ENCODE measurements at regions not wholly inside any gene's neighbourhood (a gene's known extent, or its start where the extent isn't known, plus 50 kb on each side); places are given as distances from the start of the nearest gene placed in this dataset.

DNA sequence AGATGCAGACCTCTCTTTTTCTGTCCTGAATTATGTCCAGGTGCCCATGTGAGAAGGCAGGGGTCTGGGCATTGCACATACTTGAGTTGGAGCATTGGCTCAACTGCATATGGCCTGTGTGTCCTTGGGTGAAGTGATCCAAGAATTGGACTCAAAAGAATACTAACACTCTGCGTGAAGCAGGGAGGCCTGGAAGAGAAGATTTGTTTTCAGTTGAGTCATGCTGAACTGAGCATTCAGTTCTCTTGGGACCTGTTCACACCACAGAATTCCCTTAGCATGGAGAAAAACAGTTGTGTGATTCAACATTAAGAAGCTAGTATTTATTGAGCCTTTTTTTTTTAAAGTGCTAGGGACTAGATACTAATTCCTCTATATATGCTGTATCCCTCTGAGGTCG is 164.7 kb upstream of the TBX3 start:
- Histone ChIP-seq H3K27me3 (ENCODE audit: control insufficient read depth in 2 of 2, insufficient read depth in 2 of 2, low read length in 2 of 2) (no peaks in the 10 kb centered on the region), H3K79me2 (ENCODE audit: insufficient read depth, low read length) (no peaks in the 10 kb centered on the region), H3K27ac (ENCODE audit: low read depth in 1 of 2, low read length in 2 of 2) (no peak overlapping the region), H3K9me3 (replicated peaks in 1 of 2; ENCODE audit: control insufficient read depth in 1 of 2, insufficient read depth in 1 of 2, low read length in 2 of 2) (no peaks in the 10 kb centered on the region), H4K20me1 (ENCODE audit: insufficient read depth, low read length) (no peaks in the 10 kb centered on the region), H3K4me1 (ENCODE audit: control insufficient read depth in 1 of 2, insufficient read depth in 2 of 2, low read length in 2 of 2) (no peaks in the 10 kb centered on the region), H3K9ac (ENCODE audit: insufficient read depth, low read length, poor library complexity, severe bottlenecking) (no peak overlapping the region), H2AFZ (ENCODE audit: insufficient read depth, low read depth, low read length, poor library complexity, severe bottlenecking) (no peak overlapping the region), H3K36me3 (replicated peaks in 1 of 2; ENCODE audit: control insufficient read depth in 1 of 2, insufficient read depth in 2 of 2, low read length in 2 of 2) (no peaks in the 10 kb centered on the region), H3K4me3 (replicated peaks in 1 of 3; ENCODE audit: low read depth in 2 of 3, low read length in 3 of 3) (no peak overlapping the region), H3K4me2 (replicated peaks; ENCODE audit: extremely low read depth, low read length, poor library complexity, severe bottlenecking) (no peak overlapping the region)
- Mint-ChIP-seq H3K4me3 (no peak overlapping the region), H3K27me3 (ENCODE audit: low read depth in 3 of 3) (peaks cover 2 to 5% (median 3%) of the 10 kb centered on the region in 3 donors), H3K4me1 (no peaks in the 10 kb centered on the region), H3K9me3 (peaks cover 0 to 6% (median 2%) of the 10 kb centered on the region in 7 donors), H3K27ac (no peak overlapping the region), H3K36me3 (no peaks in the 10 kb centered on the region)
- no peak for DNase-seq
- intact Hi-C loops (cut with micrococcal nuclease) = no loop called here
- no CpG with 5 or more reads among the region's 2 CpGs for WGBS (ENCODE audit: insufficient coverage)
- TF ChIP-seq, protein P1, sequence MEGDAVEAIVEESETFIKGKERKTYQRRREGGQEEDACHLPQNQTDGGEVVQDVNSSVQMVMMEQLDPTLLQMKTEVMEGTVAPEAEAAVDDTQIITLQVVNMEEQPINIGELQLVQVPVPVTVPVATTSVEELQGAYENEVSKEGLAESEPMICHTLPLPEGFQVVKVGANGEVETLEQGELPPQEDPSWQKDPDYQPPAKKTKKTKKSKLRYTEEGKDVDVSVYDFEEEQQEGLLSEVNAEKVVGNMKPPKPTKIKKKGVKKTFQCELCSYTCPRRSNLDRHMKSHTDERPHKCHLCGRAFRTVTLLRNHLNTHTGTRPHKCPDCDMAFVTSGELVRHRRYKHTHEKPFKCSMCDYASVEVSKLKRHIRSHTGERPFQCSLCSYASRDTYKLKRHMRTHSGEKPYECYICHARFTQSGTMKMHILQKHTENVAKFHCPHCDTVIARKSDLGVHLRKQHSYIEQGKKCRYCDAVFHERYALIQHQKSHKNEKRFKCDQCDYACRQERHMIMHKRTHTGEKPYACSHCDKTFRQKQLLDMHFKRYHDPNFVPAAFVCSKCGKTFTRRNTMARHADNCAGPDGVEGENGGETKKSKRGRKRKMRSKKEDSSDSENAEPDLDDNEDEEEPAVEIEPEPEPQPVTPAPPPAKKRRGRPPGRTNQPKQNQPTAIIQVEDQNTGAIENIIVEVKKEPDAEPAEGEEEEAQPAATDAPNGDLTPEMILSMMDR (IDR thresholded peaks at IDR 0.05) = no peak

GRCh38 chr12:114847441-114848035 is 163.6 kb upstream of the TBX3 start:
- no peak for DNase-seq
- Histone ChIP-seq H3K4me1 (ENCODE audit: control insufficient read depth in 1 of 2, insufficient read depth in 2 of 2, low read length in 2 of 2) (no peaks in the 10 kb centered on the region), H2AFZ (ENCODE audit: insufficient read depth, low read depth, low read length, poor library complexity, severe bottlenecking) (no peak overlapping the region), H4K20me1 (ENCODE audit: insufficient read depth, low read length) (no peaks in the 10 kb centered on the region), H3K4me2 (replicated peaks; ENCODE audit: extremely low read depth, low read length, poor library complexity, severe bottlenecking) (no peak overlapping the region), H3K9ac (ENCODE audit: insufficient read depth, low read length, poor library complexity, severe bottlenecking) (no peak overlapping the region), H3K27ac (ENCODE audit: low read depth in 1 of 2, low read length in 2 of 2) (no peak overlapping the region), H3K79me2 (ENCODE audit: insufficient read depth, low read length) (no peaks in the 10 kb centered on the region), H3K27me3 (ENCODE audit: control insufficient read depth in 2 of 2, insufficient read depth in 2 of 2, low read length in 2 of 2) (no peaks in the 10 kb centered on the region), H3K9me3 (replicated peaks in 1 of 2; ENCODE audit: control insufficient read depth in 1 of 2, insufficient read depth in 1 of 2, low read length in 2 of 2) (no peaks in the 10 kb centered on the region), H3K36me3 (replicated peaks in 1 of 2; ENCODE audit: control insufficient read depth in 1 of 2, insufficient read depth in 2 of 2, low read length in 2 of 2) (no peaks in the 10 kb centered on the region), H3K4me3 (replicated peaks in 1 of 3; ENCODE audit: low read depth in 2 of 3, low read length in 3 of 3) (no peak overlapping the region)
- Mint-ChIP-seq H3K36me3 (no peaks in the 10 kb centered on the region), H3K9me3 (peaks cover 0 to 6% (median 0%) of the 10 kb centered on the region in 7 donors), H3K27me3 (ENCODE audit: low read depth in 3 of 3) (peaks cover 2 to 5% (median 3%) of the 10 kb centered on the region in 3 donors), H3K4me3 (no peak overlapping the region), H3K27ac (no peak overlapping the region), H3K4me1 (no peaks in the 10 kb centered on the region)
- WGBS (ENCODE audit: insufficient coverage) = 94% methylated on average over 3 of the region's 11 CpGs
- intact Hi-C loops (cut with micrococcal nuclease) = no loop called here
- TF ChIP-seq, protein P1 (IDR thresholded peaks at IDR 0.05) = no peak
